SK-N-MC (cell line): ENCODE measurements at regions not wholly inside any gene's neighbourhood (a gene's known extent, or its start where the extent isn't known, plus 50 kb on each side); places are given as distances from the start of the nearest gene placed in this dataset.

Source experiments
- EZH2 ChIP-seq: fragments of 200-600 bp; sonication (generic); IDR thresholded peaks from one replicate; pipeline ENCODE4 v1.6.1; 2017; ENCODE audit warnings: antibody characterized with exemption
- FOXP2 ChIP-seq: optimal IDR thresholded peaks from 2 replicates; pipeline ENCODE3; 2011; ENCODE audit warnings: mild to moderate bottlenecking, moderate library complexity; ENCODE audit not compliant: insufficient read depth; ENCODE audit errors: extremely low read length, control extremely low read depth
- POLR2AphosphoS5 ChIP-seq: IDR thresholded peaks from 2 replicates; pipeline ENCODE4 v1.6.1; 2012; ENCODE audit warnings: mild to moderate bottlenecking, low read depth, low read length, borderline replicate concordance

- TF ChIP-seq EZH2 (no peak), POLR2AphosphoS5 (no peak), FOXP2 (no peak)
Observed at GRCh38 chr10:123398180-123398591, 244.0 kb downstream of the BUB3 start.
